GM12875 (cell line): ENCODE measurements at regions not wholly inside any gene's neighbourhood (a gene's known extent, or its start where the extent isn't known, plus 50 kb on each side); places are given as distances from the start of the nearest gene placed in this dataset.

Source experiments
- H3K4me3 ChIP-seq: one replicate; pipeline ENCODE4 v1.5.1; 2011; ENCODE audit warnings: low read depth, low read length, control low read depth
- TF ChIP-seq, protein P1 (sequence below): IDR thresholded peaks from 2 replicates; pipeline ENCODE4 v1.5.1; 2011; ENCODE audit warnings: low read depth, mild to moderate bottlenecking, control low read depth, inconsistent platforms, low read length, moderate library complexity, borderline replicate concordance; ENCODE audit not compliant: insufficient read depth

DNA sequence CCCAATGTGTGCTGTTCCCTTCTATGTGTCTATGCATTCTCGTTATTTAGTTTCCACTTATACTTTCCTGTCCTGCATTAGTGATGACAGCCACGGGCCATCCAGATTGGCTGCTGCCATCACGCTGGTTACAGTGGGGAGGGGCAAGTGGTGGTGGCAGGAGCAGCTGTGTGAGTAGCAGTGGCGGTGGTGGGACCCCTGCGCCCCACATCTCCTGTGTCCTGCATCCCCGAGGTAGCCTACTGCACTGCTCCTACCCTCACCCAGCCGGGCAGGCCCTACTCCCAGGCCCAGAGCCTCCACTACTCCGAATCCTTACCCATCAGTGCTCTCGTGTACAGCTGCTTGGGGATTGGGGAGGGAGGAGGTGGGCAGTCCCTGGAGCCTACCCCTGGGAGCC lies 798.7 kb upstream of the AGA start:
- no peak overlapping the region for H3K4me3 ChIP-seq
- TF ChIP-seq, protein P1, sequence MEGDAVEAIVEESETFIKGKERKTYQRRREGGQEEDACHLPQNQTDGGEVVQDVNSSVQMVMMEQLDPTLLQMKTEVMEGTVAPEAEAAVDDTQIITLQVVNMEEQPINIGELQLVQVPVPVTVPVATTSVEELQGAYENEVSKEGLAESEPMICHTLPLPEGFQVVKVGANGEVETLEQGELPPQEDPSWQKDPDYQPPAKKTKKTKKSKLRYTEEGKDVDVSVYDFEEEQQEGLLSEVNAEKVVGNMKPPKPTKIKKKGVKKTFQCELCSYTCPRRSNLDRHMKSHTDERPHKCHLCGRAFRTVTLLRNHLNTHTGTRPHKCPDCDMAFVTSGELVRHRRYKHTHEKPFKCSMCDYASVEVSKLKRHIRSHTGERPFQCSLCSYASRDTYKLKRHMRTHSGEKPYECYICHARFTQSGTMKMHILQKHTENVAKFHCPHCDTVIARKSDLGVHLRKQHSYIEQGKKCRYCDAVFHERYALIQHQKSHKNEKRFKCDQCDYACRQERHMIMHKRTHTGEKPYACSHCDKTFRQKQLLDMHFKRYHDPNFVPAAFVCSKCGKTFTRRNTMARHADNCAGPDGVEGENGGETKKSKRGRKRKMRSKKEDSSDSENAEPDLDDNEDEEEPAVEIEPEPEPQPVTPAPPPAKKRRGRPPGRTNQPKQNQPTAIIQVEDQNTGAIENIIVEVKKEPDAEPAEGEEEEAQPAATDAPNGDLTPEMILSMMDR = no peak

DNA sequence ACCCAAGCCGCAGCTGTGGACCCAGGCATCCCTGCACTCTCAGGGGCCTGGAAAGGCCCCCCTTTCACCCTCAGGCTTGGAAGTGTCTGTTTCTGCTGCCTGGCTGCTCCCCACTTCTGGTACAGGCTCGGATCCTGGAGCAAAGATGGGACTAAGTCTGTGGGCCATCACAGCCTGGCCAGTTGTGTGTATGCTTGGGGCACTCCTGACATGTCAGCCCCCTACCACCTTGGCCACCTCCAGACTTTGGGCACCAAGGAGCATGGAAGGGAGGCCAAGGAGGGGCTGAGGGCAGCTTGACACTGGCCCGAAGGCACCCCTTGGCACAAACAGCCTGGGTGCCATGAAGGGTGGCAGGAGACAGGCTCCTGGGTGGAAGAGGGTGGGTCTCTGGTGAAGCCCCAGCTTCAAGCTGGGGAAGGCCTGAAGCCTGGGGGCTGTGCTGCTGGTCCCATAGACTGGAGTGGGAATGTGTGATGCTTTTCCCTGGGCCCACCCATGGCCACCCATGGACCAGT lies 799.4 kb upstream of the AGA start:
- TF ChIP-seq, protein P1 = no peak
- no peak overlapping the region for H3K4me3 ChIP-seq

DNA sequence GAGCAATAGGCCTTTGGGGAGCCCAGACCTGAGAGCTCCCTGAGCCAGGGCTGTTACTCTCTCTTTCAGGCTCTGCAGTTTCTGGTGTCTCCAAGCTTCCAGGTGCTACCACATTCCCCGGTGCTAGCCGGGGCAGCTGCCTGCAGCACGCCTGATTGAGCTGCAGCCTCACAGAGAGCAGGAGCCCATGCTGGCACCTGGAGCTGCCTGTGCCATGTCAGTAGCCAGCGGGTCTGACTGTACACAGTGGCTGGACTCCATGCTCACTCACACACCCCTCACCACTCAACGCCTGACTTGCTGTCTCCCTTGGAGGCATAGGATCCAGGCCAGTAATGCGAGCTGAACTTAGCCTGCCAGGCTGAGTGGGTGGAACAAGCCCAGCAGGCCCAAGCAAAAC lies 800.4 kb upstream of the AGA start:
- no peak overlapping the region for H3K4me3 ChIP-seq

DNA sequence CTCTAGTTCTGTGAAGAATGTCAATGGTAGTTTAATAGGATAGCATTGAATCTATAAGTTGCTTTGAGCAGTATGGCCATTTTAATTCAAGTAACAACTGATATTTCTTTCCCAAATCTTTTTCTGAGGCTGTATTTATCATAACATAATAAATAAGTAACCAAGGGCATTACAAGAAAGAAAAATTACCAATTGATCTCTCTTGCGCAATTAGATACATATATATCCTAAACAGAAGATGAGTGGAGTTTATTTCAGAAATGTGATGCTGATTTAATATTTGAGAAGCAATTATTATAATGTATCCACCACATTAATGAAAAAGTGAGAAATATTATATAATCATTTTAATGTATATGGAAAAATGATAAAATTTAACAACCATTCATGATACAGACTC lies 802.5 kb upstream of the AGA start:
- no peak overlapping the region for H3K4me3 ChIP-seq
- TF ChIP-seq, protein P1 = no peak

More for the DNA sequence above, 800.4 kb upstream of the AGA start:
- TF ChIP-seq, protein P1 = no peak

DNA sequence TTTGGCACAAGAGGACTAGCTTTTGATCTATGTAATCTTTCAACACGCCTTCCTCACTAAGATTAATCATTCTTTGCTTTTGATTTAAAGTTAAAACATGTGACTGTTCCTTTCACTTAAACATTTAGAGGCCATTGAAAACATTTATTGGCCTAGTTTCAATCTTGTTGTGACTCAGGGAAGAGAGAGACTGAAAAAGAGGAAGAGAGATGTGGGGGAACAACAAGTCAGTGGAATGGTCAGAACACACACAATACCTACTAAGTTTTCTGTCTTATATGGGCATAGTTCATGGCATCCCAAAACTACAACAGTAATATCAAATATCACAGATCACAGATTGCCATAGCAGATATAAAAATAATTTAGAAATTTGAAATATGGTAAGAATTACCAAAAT lies 812.9 kb upstream of the AGA start:
- TF ChIP-seq, protein P1 = no peak
- H3K4me3 ChIP-seq = no peak overlapping the region

DNA sequence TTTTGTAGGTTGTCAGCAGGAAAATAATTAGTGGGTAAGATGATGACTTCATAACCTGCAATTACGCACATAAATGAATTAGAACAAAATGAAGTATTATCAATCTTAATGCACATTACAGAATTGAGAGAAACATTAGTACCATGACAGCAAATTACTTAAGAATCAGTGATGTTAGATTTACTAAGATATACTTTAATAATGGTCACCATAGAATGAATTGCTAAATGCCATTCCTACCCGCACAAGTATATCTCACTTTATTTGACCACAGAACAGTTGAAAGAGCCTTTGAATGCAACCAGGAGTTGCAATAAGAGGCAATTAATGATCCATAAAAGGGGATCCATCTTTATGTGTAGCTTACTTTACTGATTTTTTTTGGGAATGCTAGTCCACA lies 816.4 kb upstream of the AGA start:
- TF ChIP-seq, protein P1 = no peak
- no peak overlapping the region for H3K4me3 ChIP-seq

DNA sequence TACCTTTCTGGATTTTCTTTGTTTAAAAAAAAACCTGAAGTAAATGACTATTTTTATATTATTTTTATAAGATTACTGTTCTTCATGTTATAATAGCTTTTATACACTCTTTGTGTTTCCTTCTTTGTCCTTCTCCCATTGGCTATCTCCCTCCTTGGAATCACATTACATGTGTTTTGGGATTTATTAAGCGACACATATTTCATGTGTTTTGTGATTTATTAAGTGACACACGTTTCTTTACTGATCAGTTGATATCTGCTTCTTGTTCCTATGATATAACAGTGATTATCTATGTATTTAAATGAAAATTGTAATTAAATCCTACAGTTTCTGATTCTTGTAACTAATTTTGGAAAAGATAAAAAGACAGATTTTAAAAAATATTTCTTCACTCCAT lies 817.3 kb upstream of the AGA start:
- no peak overlapping the region for H3K4me3 ChIP-seq
- TF ChIP-seq, protein P1 = no peak
